ENCODE measurements at regions not wholly inside any gene's neighbourhood (a gene's known extent, or its start where the extent isn't known, plus 50 kb on each side); places are given as distances from the start of the nearest gene placed in this dataset.

DNA sequence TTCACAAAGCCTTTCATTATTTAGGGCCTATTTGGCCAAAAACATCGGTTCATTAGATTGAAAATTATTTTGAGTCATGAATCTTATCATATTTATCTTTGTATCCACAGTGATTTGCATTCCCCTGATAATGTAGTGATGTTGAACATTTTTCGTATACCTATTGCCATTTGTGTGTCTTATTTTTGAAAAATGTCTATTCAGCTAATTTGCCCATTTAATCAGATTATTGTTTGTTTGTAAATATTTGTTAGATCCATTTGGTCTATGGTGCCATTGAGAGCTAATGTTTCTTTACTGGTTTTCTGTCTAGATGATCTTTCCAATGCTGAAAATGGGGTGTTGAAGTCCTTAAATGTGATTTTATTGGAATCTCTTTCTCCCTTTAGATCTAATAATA, 439.2 kb upstream of the TYRP1 start:
- Mint-ChIP-seq H3K27ac (no peak overlapping the region), H3K9me3 (ENCODE audit: low read depth) (peaks cover 18% of the 10 kb centered on the region), H3K27me3 (no peaks in the 10 kb centered on the region), H3K36me3 (ENCODE audit: low read depth) (no peaks in the 10 kb centered on the region), H3K4me3 (no peak overlapping the region), H3K4me1 (no peaks in the 10 kb centered on the region)
- POLR2A ChIA-PET, result no interaction called here
- ATAC-seq (no peak), DNase-seq (no peak)
- intact Hi-C loops (cut with DNase I, micrococcal nuclease), result no loop called here
- CTCF ChIA-PET, result no interaction called here

DNA sequence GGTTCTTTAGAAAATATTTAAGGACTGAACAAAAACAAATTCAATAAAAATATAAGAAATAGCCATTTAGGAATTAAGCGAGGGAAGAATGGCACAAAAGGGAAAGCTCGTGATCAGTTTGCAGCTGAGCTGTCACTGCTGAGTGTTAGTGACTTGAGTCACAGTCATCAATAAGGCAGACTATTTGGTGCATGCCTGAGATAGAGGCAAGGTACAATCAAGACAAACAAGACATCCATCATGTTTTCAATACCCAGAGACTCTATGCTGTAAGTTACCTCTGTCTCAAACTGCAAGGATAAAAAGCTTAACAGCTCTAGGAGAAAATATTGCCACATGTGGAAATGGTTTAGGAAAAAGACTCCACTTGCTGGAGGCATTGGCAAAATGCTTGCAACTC, 426.4 kb upstream of the TYRP1 start:
- DNase-seq, result no peak
- no peaks in the 10 kb centered on the region for H3K27me3 Mint-ChIP-seq
- ChIA-PET POLR2A (no interaction called here), CTCF (no interaction called here)
- no peak for ATAC-seq
- intact Hi-C loops (cut with DNase I, micrococcal nuclease), result no loop called here
- peaks cover 13% of the 10 kb centered on the region for H3K9me3 Mint-ChIP-seq (ENCODE audit: low read depth)
- H3K4me3 Mint-ChIP-seq, result no peak overlapping the region
- H3K36me3 Mint-ChIP-seq (ENCODE audit: low read depth), result no peaks in the 10 kb centered on the region
- H3K27ac Mint-ChIP-seq, result no peak overlapping the region
- no peaks in the 10 kb centered on the region for H3K4me1 Mint-ChIP-seq

DNA sequence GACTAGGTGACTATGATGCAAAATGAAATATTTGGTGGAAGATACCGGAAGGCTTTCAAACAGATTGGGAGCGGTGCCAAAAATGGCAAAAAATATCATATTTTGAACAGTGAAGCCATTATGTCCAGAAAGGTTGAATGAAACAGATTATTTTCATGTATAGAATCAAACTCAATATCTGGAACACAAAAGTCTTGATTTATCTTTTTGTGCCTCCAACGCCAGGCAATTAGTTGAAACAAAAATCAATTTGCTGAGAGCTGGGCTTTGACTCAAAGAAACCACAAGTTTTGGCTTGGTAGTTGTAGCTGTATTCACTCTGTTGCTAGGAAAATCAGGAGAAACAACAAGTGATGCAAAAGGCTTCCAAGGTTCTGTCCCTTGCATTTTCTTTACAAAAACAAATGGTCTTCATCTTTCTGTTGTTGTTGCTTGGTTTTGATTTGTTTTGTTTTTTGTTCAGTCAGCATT, 421.7 kb upstream of the TYRP1 start:
- H3K4me3 Mint-ChIP-seq, result no peak overlapping the region
- peaks cover 10% of the 10 kb centered on the region for H3K9me3 Mint-ChIP-seq (ENCODE audit: low read depth)
- CTCF ChIA-PET, result no interaction called here
- H3K4me1 Mint-ChIP-seq, result no peaks in the 10 kb centered on the region
- DNase-seq (no peak), ATAC-seq (no peak)
- H3K27ac Mint-ChIP-seq, result no peak overlapping the region
- no peaks in the 10 kb centered on the region for H3K27me3 Mint-ChIP-seq
- intact Hi-C loops (cut with DNase I, micrococcal nuclease), result no loop called here
- H3K36me3 Mint-ChIP-seq (ENCODE audit: low read depth), result no peaks in the 10 kb centered on the region
- POLR2A ChIA-PET, result no interaction called here

DNA sequence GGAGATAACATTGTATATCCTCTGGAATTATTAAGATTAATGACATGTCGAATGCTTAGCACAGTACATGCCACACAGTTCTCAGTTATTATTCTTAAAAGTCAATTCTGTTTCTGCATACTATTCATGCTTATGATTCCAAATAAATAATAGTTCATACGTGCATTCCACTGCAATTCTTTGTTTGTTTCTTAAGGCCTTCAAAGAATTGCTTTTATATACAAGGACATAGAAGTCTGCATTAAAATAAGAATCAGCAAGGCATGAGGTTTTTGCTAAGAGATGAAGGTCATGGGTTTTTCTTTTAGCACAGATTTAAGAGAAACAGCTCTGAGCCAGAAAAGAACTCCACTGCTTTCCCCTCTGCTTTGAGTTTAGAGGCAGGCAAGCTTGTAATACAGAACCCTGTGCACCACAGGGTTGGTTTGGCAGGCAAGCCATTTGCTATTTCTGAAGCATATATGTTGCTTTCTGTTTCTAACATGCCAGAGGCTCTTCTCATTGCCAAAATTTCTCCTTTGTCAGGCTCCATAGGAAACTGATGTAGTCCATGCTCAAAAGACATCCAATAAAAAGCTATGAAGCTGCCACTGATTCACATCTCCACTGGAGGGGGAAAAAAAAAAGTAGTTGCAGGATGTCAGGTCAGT, 420.6 kb upstream of the TYRP1 start:
- H3K27me3 Mint-ChIP-seq, result no peaks in the 10 kb centered on the region
- no peak for ATAC-seq
- CTCF ChIA-PET, result no interaction called here

DNA sequence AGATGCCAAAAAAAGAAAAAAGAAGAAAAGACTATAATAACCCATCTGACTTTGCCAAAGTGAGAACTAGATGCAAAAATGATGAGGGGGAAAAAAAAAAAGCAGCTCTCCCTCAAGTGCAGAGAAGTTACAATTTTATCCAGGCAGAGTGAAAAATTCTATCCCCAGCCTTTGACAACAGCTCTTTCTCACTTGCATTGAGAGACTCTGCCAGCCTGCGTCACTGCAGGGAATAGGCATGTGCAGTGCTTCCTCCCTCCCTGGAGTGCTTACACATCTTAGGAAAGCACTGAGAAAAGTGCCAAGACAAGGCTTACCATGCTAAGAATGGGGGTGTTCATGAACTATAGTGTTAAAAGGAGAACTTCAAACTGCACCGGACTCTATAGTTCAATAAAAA, 418.6 kb upstream of the TYRP1 start:
- intact Hi-C loops (cut with DNase I, micrococcal nuclease), result no loop called here
- no peak for DNase-seq
- ATAC-seq, result no peak
- no peaks in the 10 kb centered on the region for H3K27me3 Mint-ChIP-seq
- no peak overlapping the region for H3K27ac Mint-ChIP-seq
- CTCF ChIA-PET, result no interaction called here
- H3K36me3 Mint-ChIP-seq (ENCODE audit: low read depth), result no peaks in the 10 kb centered on the region
- POLR2A ChIA-PET, result no interaction called here
- H3K4me1 Mint-ChIP-seq, result no peaks in the 10 kb centered on the region
- peaks cover 13% of the 10 kb centered on the region for H3K9me3 Mint-ChIP-seq (ENCODE audit: low read depth)
- no peak overlapping the region for H3K4me3 Mint-ChIP-seq

More for the DNA sequence above, 420.6 kb upstream of the TYRP1 start:
- Mint-ChIP-seq H3K4me1 (no peaks in the 10 kb centered on the region), H3K27ac (no peak overlapping the region), H3K9me3 (ENCODE audit: low read depth) (peaks cover 12% of the 10 kb centered on the region), H3K4me3 (no peak overlapping the region), H3K36me3 (ENCODE audit: low read depth) (no peaks in the 10 kb centered on the region)
- DNase-seq, result no peak
- intact Hi-C loops (cut with DNase I, micrococcal nuclease), result no loop called here
- POLR2A ChIA-PET, result no interaction called here

DNA sequence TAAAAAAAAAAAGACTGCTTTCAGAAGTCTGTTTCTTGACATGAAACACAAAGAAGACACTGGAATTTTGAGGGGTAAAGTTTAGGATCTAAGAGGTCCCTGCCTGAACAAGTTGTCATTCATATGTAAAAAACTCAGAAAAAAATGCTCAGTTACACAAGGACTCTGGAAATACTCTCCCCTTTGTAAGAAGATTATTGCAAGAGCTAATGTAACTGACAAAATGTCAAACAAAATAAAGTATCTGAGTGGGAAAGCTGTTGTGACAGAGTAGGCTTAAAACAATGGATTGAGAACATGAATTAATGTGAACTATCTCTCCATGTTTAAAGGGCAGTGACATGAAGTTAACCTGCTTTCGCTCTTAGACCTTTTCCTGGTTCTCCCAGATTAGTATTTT, 416.7 kb upstream of the TYRP1 start:
- Mint-ChIP-seq H3K27ac (no peak overlapping the region), H3K9me3 (ENCODE audit: low read depth) (peaks cover 13% of the 10 kb centered on the region), H3K4me3 (no peak overlapping the region), H3K27me3 (no peaks in the 10 kb centered on the region), H3K4me1 (no peaks in the 10 kb centered on the region), H3K36me3 (ENCODE audit: low read depth) (no peaks in the 10 kb centered on the region)
- ChIA-PET POLR2A (no interaction called here), CTCF (no interaction called here)
- ATAC-seq (no peak), DNase-seq (no peak)
- intact Hi-C loops (cut with DNase I, micrococcal nuclease), result no loop called here

DNA sequence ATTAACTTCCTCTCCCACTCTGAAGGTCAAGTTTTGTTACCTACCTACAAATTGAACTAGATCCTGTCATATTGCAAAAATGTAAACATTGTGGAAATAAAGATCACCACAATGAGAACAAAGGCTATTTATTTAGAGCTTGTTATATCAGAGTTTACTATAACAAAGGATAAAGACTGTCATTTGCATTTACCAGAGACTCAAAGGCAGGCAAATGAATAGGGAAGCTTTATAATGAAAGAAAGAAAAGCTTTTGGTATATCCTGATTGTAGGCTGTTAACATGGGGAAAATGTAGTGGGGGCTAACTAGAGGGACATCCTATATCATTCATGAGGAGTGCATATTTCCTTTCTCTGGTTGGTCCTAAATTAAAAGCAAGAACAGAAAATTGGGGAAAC, 403.5 kb upstream of the TYRP1 start:
- H3K27me3 Mint-ChIP-seq, result no peaks in the 10 kb centered on the region
- intact Hi-C loops (cut with DNase I, micrococcal nuclease), result no loop called here
- POLR2A ChIA-PET, result no interaction called here
- CTCF ChIA-PET, result no interaction called here
- H3K27ac Mint-ChIP-seq, result no peak overlapping the region
- peaks cover 11% of the 10 kb centered on the region for H3K9me3 Mint-ChIP-seq (ENCODE audit: low read depth)
- H3K36me3 Mint-ChIP-seq (ENCODE audit: low read depth), result no peaks in the 10 kb centered on the region
- DNase-seq, result no peak
- no peaks in the 10 kb centered on the region for H3K4me1 Mint-ChIP-seq
- H3K4me3 Mint-ChIP-seq, result no peak overlapping the region
- ATAC-seq, result no peak

DNA sequence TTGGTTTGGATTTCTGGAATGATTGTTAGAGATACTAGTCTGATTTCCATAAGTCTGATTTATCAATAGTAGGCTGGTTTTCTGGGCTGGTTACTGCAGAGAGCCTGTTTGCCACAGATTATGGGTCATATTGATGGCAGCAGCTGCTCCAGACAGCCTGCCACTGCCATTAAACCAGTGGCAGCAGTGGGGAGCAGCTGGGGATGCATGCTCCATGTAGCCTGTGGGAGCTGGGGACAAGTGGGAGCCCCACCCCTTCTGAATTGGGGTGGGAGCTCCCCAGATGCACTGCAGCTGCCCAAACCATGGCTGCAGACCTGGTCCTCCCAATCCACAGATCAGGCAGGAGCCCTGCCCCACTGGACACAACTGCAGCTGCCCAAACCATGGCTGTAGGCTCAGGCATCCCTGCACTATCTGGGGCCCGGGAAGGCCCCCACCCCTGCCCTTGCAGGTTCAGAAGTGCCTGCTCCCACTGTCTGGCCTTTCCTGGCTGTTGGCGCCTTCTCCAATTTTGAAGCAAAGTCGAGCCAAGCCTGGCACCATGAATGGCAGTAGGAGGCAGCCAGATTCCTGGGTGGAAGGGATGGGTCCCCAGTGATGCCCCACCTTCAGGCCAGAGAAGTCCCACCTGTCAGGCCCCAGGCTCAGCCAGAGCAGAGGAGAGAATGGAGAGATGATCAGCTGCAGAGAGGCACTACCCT, 402.9 kb upstream of the TYRP1 start:
- intact Hi-C loops (cut with DNase I, micrococcal nuclease), result no loop called here
- CTCF ChIA-PET, result no interaction called here
- H3K36me3 Mint-ChIP-seq (ENCODE audit: low read depth), result no peaks in the 10 kb centered on the region
- ATAC-seq (no peak), DNase-seq (no peak)
- no peaks in the 10 kb centered on the region for H3K4me1 Mint-ChIP-seq
- no peaks in the 10 kb centered on the region for H3K27me3 Mint-ChIP-seq
- POLR2A ChIA-PET, result no interaction called here
- no peak overlapping the region for H3K27ac Mint-ChIP-seq
- peaks cover 11% of the 10 kb centered on the region for H3K9me3 Mint-ChIP-seq (ENCODE audit: low read depth)
- H3K4me3 Mint-ChIP-seq, result no peak overlapping the region

DNA sequence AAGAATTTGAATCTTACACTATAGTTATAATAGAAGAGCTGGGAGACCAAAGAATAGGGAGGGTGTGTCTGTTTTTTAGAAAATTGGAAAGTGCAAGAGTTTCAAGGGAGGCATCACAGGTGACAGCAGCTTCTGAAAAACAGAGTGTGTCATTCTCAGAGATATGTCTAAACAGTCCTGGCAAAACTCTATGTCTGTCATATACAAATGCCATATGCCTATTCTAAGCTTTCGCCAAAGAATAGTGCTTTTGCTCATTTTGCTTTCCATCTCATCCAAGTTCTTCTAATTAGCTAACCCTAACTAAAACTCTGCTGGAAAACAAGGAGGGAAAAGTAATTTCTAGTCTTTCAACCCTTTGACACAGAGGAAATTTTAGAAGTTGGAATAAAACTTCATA, 388.0 kb upstream of the TYRP1 start:
- CTCF ChIA-PET, result no interaction called here
- Mint-ChIP-seq H3K4me1 (no peaks in the 10 kb centered on the region), H3K36me3 (ENCODE audit: low read depth) (no peaks in the 10 kb centered on the region), H3K9me3 (ENCODE audit: low read depth) (peaks cover 12% of the 10 kb centered on the region), H3K27me3 (no peaks in the 10 kb centered on the region), H3K4me3 (no peak overlapping the region), H3K27ac (no peak overlapping the region)
- intact Hi-C loops (cut with DNase I, micrococcal nuclease), result no loop called here
- POLR2A ChIA-PET, result no interaction called here
- DNase-seq (no peak), ATAC-seq (no peak)

DNA sequence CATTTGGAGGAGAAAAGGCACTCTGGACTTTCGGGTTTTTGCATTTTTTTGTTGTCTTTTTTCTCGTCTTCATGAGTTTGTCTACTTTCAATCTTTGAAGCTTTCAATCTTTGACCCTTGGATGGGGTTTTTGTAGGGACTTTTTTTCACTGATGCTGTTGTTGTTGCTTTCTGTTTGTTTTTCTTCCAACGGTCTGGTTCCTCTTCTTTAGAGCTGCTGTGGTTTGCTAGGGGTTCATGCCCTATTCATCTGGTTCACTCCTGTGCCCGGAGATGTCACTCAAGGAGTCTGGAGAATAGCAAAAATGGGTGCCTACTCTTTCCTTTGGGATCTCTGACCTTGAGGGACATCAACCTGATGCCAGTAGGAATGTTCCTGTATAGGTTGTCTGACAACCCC, 378.6 kb upstream of the TYRP1 start:
- no peak for DNase-seq
- ChIA-PET CTCF (no interaction called here), POLR2A (no interaction called here)
- Mint-ChIP-seq H3K36me3 (ENCODE audit: low read depth) (no peaks in the 10 kb centered on the region), H3K4me3 (no peak overlapping the region), H3K4me1 (no peaks in the 10 kb centered on the region), H3K9me3 (ENCODE audit: low read depth) (peaks cover 31% of the 10 kb centered on the region), H3K27ac (no peak overlapping the region), H3K27me3 (no peaks in the 10 kb centered on the region)
- intact Hi-C loops (cut with DNase I, micrococcal nuclease), result no loop called here
- ATAC-seq, result no peak

DNA sequence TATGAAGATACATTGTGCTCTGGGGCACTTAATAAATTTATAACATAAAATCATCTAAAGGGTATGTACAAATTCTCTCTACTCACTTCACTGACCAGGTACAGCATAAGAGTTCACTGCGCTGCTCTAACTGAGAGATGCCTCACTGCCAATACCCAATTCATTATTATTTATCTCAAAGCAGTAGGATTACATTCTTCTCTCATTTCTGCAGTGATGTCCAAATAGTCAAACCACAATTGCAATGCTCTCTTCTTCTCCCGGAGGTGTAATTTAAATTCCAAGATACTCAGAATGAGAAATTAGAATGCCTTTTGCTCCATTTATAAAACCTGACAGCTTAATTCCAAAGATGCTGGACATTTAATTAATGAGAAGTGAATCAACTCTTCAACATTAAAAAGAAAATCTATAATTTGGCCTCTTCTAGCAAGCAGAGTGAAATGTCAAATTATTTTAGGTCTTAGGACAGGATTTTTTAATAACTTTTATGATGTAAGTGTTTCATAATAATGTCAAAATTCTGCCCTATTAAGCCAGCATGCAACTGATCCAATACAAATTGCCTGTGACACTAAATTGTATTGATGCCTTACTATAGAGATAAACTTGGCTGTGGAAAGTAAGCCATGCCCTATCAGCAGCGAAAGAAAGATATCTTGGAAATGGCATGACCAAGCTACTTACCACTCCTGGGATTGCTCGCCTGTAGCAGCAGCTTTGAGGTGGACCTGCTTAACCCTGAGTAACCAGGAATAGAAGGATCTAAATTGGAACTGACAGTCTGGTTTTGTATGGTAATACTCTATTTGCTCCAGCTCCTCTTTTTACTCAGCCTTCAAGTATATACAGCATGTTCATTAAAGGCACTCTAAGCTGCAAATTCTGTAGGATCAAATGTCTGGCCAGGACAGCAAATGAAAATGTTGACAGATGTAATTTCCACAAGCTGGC, 374.2 kb upstream of the TYRP1 start:
- no peak overlapping the region for H3K27ac Mint-ChIP-seq
- no peak overlapping the region for H3K4me3 Mint-ChIP-seq
- POLR2A ChIA-PET, result no interaction called here
- CTCF ChIA-PET, result no interaction called here
- no peaks in the 10 kb centered on the region for H3K36me3 Mint-ChIP-seq (ENCODE audit: low read depth)
- no peaks in the 10 kb centered on the region for H3K27me3 Mint-ChIP-seq
- H3K9me3 Mint-ChIP-seq (ENCODE audit: low read depth), result peaks cover 18% of the 10 kb centered on the region
- ATAC-seq (no peak), DNase-seq (no peak)
- no peaks in the 10 kb centered on the region for H3K4me1 Mint-ChIP-seq
- intact Hi-C loops (cut with DNase I, micrococcal nuclease), result no loop called here

DNA sequence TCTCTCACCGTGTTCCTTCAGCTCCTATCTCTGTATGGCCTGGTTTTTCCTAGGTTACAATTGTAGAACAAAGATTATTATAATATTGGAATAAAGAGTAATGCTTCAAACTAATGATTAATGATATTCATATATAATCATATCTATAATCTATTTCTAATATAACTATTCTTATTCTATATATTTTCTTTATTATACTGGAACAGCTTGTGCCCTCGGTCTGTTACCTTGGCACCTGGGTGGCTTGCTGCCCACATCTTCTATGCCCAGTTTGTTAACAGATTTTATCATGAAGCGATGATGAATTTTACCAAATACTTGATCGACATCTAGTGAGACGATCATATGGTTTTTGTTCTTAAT, 363.6 kb upstream of the TYRP1 start:
- Mint-ChIP-seq H3K27me3 (no peaks in the 10 kb centered on the region), H3K36me3 (ENCODE audit: low read depth) (no peaks in the 10 kb centered on the region), H3K27ac (no peak overlapping the region), H3K4me3 (no peak overlapping the region), H3K9me3 (ENCODE audit: low read depth) (peaks cover 4% of the 10 kb centered on the region), H3K4me1 (no peaks in the 10 kb centered on the region)
- intact Hi-C loops (cut with DNase I, micrococcal nuclease), result loop anchor here in 1 of 2 experiments (5.0 kb wide), 1 partner anchor 1962 kb away; no protein-coding TSS in a partner anchor
- no peak for ATAC-seq
- no peak for DNase-seq
- POLR2A ChIA-PET, result no interaction called here
- CTCF ChIA-PET, result no interaction called here

Data from activated CD4-positive, alpha-beta T cell treated with anti-CD3 and anti-CD28 coated beads for 36 hours (primary cell).